Ascending aorta (tissue), 2 donors: ENCODE measurements at regions not wholly inside any gene's neighbourhood (a gene's known extent, or its start where the extent isn't known, plus 50 kb on each side); places are given as distances from the start of the nearest gene placed in this dataset.
"Not testable (repeated sequence)": the region's sequence is repeated elsewhere in the genome, so short reads cannot be mapped to it uniquely, and the experiment has no call there.

ENCODE experiments used
- DNase-seq, 2 donors: peaks; one replicate each; pipeline ENCODE4 v3.0.0-alpha.2; 2019; ENCODE audit warnings: low spot score in 2 of 2
- H3K27ac ChIP-seq, 2 donors: fragments of 200-600 bp; sonication (generic); one replicate each; pipeline ENCODE4 v1.5.1; 2016 to 2017; ENCODE audit warnings: mild to moderate bottlenecking in 1 of 2
- H3K27me3 ChIP-seq: fragments of 200-600 bp; sonication (generic); one replicate; pipeline ENCODE4 v1.5.1; 2017
- H3K36me3 ChIP-seq, 2 donors: fragments of 200-600 bp; sonication (generic); one replicate each; pipeline ENCODE4 v1.5.1; 2016
- H3K4me1 ChIP-seq, 2 donors: fragments of 200-600 bp; sonication (generic); one replicate each; pipeline ENCODE4 v1.5.1; 2016 to 2017; ENCODE audit warnings: mild to moderate bottlenecking in 1 of 2
- H3K4me3 ChIP-seq, 2 donors: fragments of 200-600 bp; sonication (generic); one replicate each; pipeline ENCODE4 v1.5.1; 2016 to 2017; ENCODE audit warnings: mild to moderate bottlenecking in 1 of 2
- H3K9me3 ChIP-seq, 2 donors: fragments of 200-600 bp; sonication (generic); one replicate each; pipeline ENCODE4 v1.5.1; 2016
- CTCF ChIP-seq, 3 experiments: fragments of 200-600 bp in 2 of 3; fragments of 450-650 bp in 1 of 3; sonication (generic) in 2 of 3; IDR thresholded peaks; one replicate each; pipeline ENCODE4 v1.5.1; 2016 to 2019; ENCODE audit warnings: antibody characterized with exemption in 3 of 3, mild to moderate bottlenecking in 1 of 3, moderate library complexity in 1 of 3
- intact Hi-C: fragments of 100-400 bp; cut with DNase I; formaldehyde crosslinking; loops from one replicate; pipeline ENCODE4 v1.15.1; 2023

GRCh38 chr5:21471691-21472090 is 1381.5 kb downstream of the CDH12 start:
- H3K4me1 ChIP-seq, intact Hi-C loops, H3K36me3 ChIP-seq, DNase-seq, H3K9me3 ChIP-seq, H3K27me3 ChIP-seq, H3K4me3 ChIP-seq, H3K27ac ChIP-seq: not testable (repeated sequence)

- H3K9me3 ChIP-seq, intact Hi-C loops, H3K36me3 ChIP-seq: not testable (repeated sequence)
Observed at GRCh38 chr5:21469523-21470101, 1383.5 kb downstream of the CDH12 start.

GRCh38 chr5:21467544-21467943 is 1385.6 kb downstream of the CDH12 start:
- DNase-seq, H3K4me3 ChIP-seq, intact Hi-C loops, H3K27ac ChIP-seq, H3K27me3 ChIP-seq, H3K9me3 ChIP-seq, H3K4me1 ChIP-seq: not testable (repeated sequence)
- peaks cover 8 to 17% of the 10 kb centered on the region in 2 donors for H3K36me3 ChIP-seq

More at GRCh38 chr5:21469523-21470101, 1383.5 kb downstream of the CDH12 start:
- not testable (repeated sequence) for H3K4me1 ChIP-seq, H3K4me3 ChIP-seq, H3K27ac ChIP-seq, DNase-seq, H3K27me3 ChIP-seq

GRCh38 chr5:21459744-21460073 is 1393.4 kb downstream of the CDH12 start:
- intact Hi-C loops, H3K27me3 ChIP-seq, H3K9me3 ChIP-seq, DNase-seq, H3K4me1 ChIP-seq: not testable (repeated sequence)
- Histone ChIP-seq H3K4me3 (peak overlapping the region; percentile 92 to 95), H3K36me3 (peaks cover 8 to 12% of the 10 kb centered on the region in 2 donors), H3K27ac (peak overlapping the region; percentile 41 to 45)

- intact Hi-C loops, result no loop called here
- Histone ChIP-seq H3K9me3 (no peaks in the 10 kb centered on the region), H3K27ac (no peak overlapping the region), H3K4me3 (no peak overlapping the region), H3K4me1 (no peaks in the 10 kb centered on the region), H3K27me3 (no peaks in the 10 kb centered on the region), H3K36me3 (no peaks in the 10 kb centered on the region)
- no peak for TF ChIP-seq CTCF (IDR thresholded peaks at IDR 0.05)
- no peak for DNase-seq
Observed at GRCh38 chr5:21452449-21452848, 1400.7 kb downstream of the CDH12 start.

GRCh38 chr5:21432646-21433045 is 1420.5 kb downstream of the CDH12 start:
- intact Hi-C loops, result no loop called here

GRCh38 chr5:21424907-21425306 is 1428.2 kb downstream of the CDH12 start:
- no peak for TF ChIP-seq CTCF (IDR thresholded peaks at IDR 0.05)
- intact Hi-C loops, result no loop called here
- DNase-seq, result no peak

More at GRCh38 chr5:21432646-21433045, 1420.5 kb downstream of the CDH12 start:
- H3K36me3 ChIP-seq, result no peaks in the 10 kb centered on the region
- no peaks in the 10 kb centered on the region for H3K27me3 ChIP-seq
- no peak overlapping the region for H3K27ac ChIP-seq
- TF ChIP-seq CTCF (IDR thresholded peaks at IDR 0.05), result no peak
- H3K9me3 ChIP-seq, result no peaks in the 10 kb centered on the region
- no peak for DNase-seq
- no peaks in the 10 kb centered on the region for H3K4me1 ChIP-seq
- no peak overlapping the region for H3K4me3 ChIP-seq

GRCh38 chr5:21419383-21419782 is 1431.4 kb upstream of the CDH18 start:
- no peaks in the 10 kb centered on the region for H3K27me3 ChIP-seq
- intact Hi-C loops, result no loop called here
- no peak overlapping the region for H3K4me3 ChIP-seq
- no peaks in the 10 kb centered on the region for H3K4me1 ChIP-seq
- DNase-seq, result no peak
- no peak overlapping the region for H3K27ac ChIP-seq
- H3K36me3 ChIP-seq, result no peaks in the 10 kb centered on the region
- no peak for TF ChIP-seq CTCF (IDR thresholded peaks at IDR 0.05)
- H3K9me3 ChIP-seq, result no peaks in the 10 kb centered on the region

More at GRCh38 chr5:21424907-21425306, 1428.2 kb downstream of the CDH12 start:
- no peak overlapping the region for H3K4me3 ChIP-seq
- no peak overlapping the region for H3K27ac ChIP-seq
- no peaks in the 10 kb centered on the region for H3K4me1 ChIP-seq
- H3K9me3 ChIP-seq, result no peaks in the 10 kb centered on the region
- H3K27me3 ChIP-seq, result no peaks in the 10 kb centered on the region
- H3K36me3 ChIP-seq, result no peaks in the 10 kb centered on the region

GRCh38 chr5:21402089-21402488 is 1414.1 kb upstream of the CDH18 start:
- DNase-seq, H3K27me3 ChIP-seq, H3K36me3 ChIP-seq, intact Hi-C loops, H3K4me1 ChIP-seq, H3K9me3 ChIP-seq, H3K27ac ChIP-seq, H3K4me3 ChIP-seq: not testable (repeated sequence)
